Neuronal stem cell (in vitro differentiated cells): ENCODE measurements at regions not wholly inside any gene's neighbourhood (a gene's known extent, or its start where the extent isn't known, plus 50 kb on each side); places are given as distances from the start of the nearest gene placed in this dataset.

Source experiments
- DNase-seq: peaks from one replicate; pipeline ENCODE4 v3.0.0-alpha.2; 2013; ENCODE audit warnings: low spot score
- H2AFZ ChIP-seq: one replicate; pipeline ENCODE4 v1.6.1; 2013; ENCODE audit warnings: mild to moderate bottlenecking, low read length, inconsistent platforms
- H2AK5ac ChIP-seq: 2 replicates; pipeline ENCODE4 v1.6.1; 2013; ENCODE audit warnings: low read depth, mild to moderate bottlenecking, inconsistent platforms, low read length, moderate library complexity, mixed read lengths
- H2BK120ac ChIP-seq: 2 replicates; pipeline ENCODE4 v1.6.1; 2013; ENCODE audit warnings: low read depth, mild to moderate bottlenecking, inconsistent platforms, low read length, moderate library complexity, mixed read lengths
- H2BK12ac ChIP-seq: one replicate; pipeline ENCODE4 v1.6.1; 2013; ENCODE audit warnings: low read length, inconsistent platforms
- H2BK15ac ChIP-seq: 2 replicates; pipeline ENCODE4 v1.6.1; 2013; ENCODE audit warnings: mild to moderate bottlenecking, low read length, inconsistent platforms, mixed read lengths
- H2BK5ac ChIP-seq: one replicate; pipeline ENCODE4 v1.6.1; 2013; ENCODE audit warnings: inconsistent platforms, mild to moderate bottlenecking, low read length, moderate library complexity
- H3K14ac ChIP-seq: one replicate; pipeline ENCODE4 v1.6.1; 2013; ENCODE audit warnings: low read length, inconsistent platforms
- H3K18ac ChIP-seq: 2 replicates; pipeline ENCODE4 v1.6.1; 2013; ENCODE audit warnings: low read length, inconsistent platforms
- H3K23ac ChIP-seq: 2 replicates; pipeline ENCODE4 v1.6.1; 2013; ENCODE audit warnings: low read depth, mild to moderate bottlenecking, mixed read lengths, low read length, inconsistent platforms; ENCODE audit not compliant: poor library complexity
- H3K27ac ChIP-seq: replicated peaks from 3 replicates; pipeline ENCODE4 v1.5.1; 2013; ENCODE audit warnings: low read length, inconsistent platforms
- H3K27me3 ChIP-seq, 3 experiments: 2 replicates each; pipeline ENCODE4 v1.6.1; 2013; ENCODE audit warnings: low read length in 3 of 3, mild to moderate bottlenecking in 2 of 3, inconsistent platforms in 1 of 3, low read depth in 1 of 3, mixed read lengths in 1 of 3, moderate library complexity in 1 of 3; ENCODE audit not compliant: control insufficient read depth in 3 of 3, insufficient read depth in 3 of 3
- H3K36me3 ChIP-seq, 2 donors: replicated peaks in 1 of 2; 2 replicates each; pipeline ENCODE4 v1.6.1; 2013; ENCODE audit warnings: low read length in 2 of 2; ENCODE audit not compliant: control insufficient read depth in 2 of 2, insufficient read depth in 2 of 2
- H3K4ac ChIP-seq: 2 replicates; pipeline ENCODE4 v1.6.1; 2013; ENCODE audit warnings: inconsistent platforms, mild to moderate bottlenecking, low read length, moderate library complexity
- H3K4me1 ChIP-seq, 2 donors: 1 replicate in 1 of 2; 2 replicates in 1 of 2; pipeline ENCODE4 v1.6.1; 2013; ENCODE audit warnings: low read length in 2 of 2, low read depth in 1 of 2; ENCODE audit not compliant: control insufficient read depth in 2 of 2, insufficient read depth in 1 of 2
- H3K4me2 ChIP-seq: one replicate; pipeline ENCODE4 v1.6.1; 2013; ENCODE audit warnings: mild to moderate bottlenecking, low read length, inconsistent platforms; ENCODE audit not compliant: insufficient read depth, poor library complexity, severe bottlenecking
- H3K4me3 ChIP-seq, 2 donors: 2 replicates each; pipeline ENCODE4 v1.5.1; 2013; ENCODE audit warnings: low read length in 2 of 2, mild to moderate bottlenecking in 2 of 2, inconsistent platforms in 1 of 2, moderate library complexity in 1 of 2
- H3K79me1 ChIP-seq: one replicate; pipeline ENCODE4 v1.6.1; 2013; ENCODE audit warnings: low read depth, mild to moderate bottlenecking, inconsistent platforms, low read length, moderate library complexity
- H3K9ac ChIP-seq: one replicate; pipeline ENCODE4 v1.6.1; 2013; ENCODE audit warnings: mild to moderate bottlenecking, low read depth, low read length, inconsistent platforms; ENCODE audit not compliant: poor library complexity
- H3K9me3 ChIP-seq, 2 donors: replicated peaks in 1 of 2; 2 replicates each; pipeline versions ENCODE3 to v1.6.1; 2013; ENCODE audit warnings: low read length in 2 of 2, mild to moderate bottlenecking in 2 of 2, inconsistent platforms in 1 of 2, low read depth in 1 of 2, mixed read lengths in 1 of 2, moderate library complexity in 1 of 2; ENCODE audit not compliant: control insufficient read depth in 2 of 2, insufficient read depth in 1 of 2
- H4K8ac ChIP-seq: one replicate; pipeline ENCODE4 v1.6.1; 2013; ENCODE audit warnings: low read depth, mild to moderate bottlenecking, inconsistent platforms, low read length, moderate library complexity
- H4K91ac ChIP-seq: one replicate; pipeline ENCODE4 v1.6.1; 2013; ENCODE audit warnings: low read length, low read depth, mild to moderate bottlenecking, inconsistent platforms; ENCODE audit not compliant: poor library complexity
- WGBS, 2 donors: extraction: QIAGEN DNeasy Blood & Tissue Kit; methylation state at CpG; one replicate each; pipeline ENCODE4 v1.1.7; 2013; ENCODE audit warnings: missing lambda C conversion rate in 2 of 2, mixed read lengths in 1 of 2; ENCODE audit not compliant: insufficient read length in 2 of 2, insufficient replicate concordance in 1 of 2; ENCODE audit errors: extremely low coverage in 2 of 2; 5-methylcytosine and 5-hydroxymethylcytosine counted together

DNA sequence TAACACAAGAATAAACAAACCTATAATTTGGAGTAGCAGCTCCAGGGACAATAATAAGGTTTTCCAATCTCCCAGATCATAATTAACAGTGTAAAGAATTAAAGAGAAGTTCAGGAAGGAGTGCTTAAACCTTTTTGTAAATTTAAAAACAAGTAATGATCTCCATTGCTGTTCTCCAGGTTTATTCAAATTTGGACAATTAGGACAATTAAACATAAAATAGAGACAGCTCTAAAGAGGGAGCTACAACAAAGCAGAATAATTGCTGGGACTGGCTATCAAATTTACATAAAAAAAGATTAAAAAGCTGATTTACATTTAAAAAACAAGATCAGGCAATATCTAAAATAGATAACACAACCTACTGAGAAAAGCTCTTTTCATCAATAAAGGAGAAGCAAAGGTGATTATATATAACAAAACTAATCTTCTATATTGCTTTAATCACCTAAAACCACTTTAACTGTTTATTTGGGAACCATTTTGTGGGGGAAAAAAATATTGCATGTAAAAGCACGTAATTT lies 80.1 kb upstream of the CREB1 start:
- H2AFZ ChIP-seq: no peak overlapping the region
- no peak overlapping the region for H3K9ac ChIP-seq
- no peak overlapping the region for H3K4ac ChIP-seq
- no peak overlapping the region for H3K27ac ChIP-seq
- H3K79me1 ChIP-seq: no peaks in the 10 kb centered on the region
- no peak overlapping the region for H3K23ac ChIP-seq
- DNase-seq: no peak
- H3K36me3 ChIP-seq: no peaks in the 10 kb centered on the region
- no peak overlapping the region for H2BK12ac ChIP-seq
- peaks cover 0 to 5% of the 10 kb centered on the region in 2 donors for H3K9me3 ChIP-seq
- no peak overlapping the region for H2BK120ac ChIP-seq
- H2BK5ac ChIP-seq: no peak overlapping the region
- no peak overlapping the region for H3K14ac ChIP-seq
- no peak overlapping the region for H4K91ac ChIP-seq
- H3K4me1 ChIP-seq: no peaks in the 10 kb centered on the region
- H2AK5ac ChIP-seq: no peak overlapping the region
- no peak overlapping the region for H2BK15ac ChIP-seq
- no peak overlapping the region for H3K18ac ChIP-seq
- WGBS, 2 donors: no CpG with 5 or more reads among the region's 1 CpG
- no peak overlapping the region for H3K4me3 ChIP-seq
- no peak overlapping the region for H3K4me2 ChIP-seq
- no peaks in the 10 kb centered on the region for H3K27me3 ChIP-seq
- H4K8ac ChIP-seq: no peak overlapping the region

- Histone ChIP-seq H2BK120ac (no peak overlapping the region), H3K27ac (no peak overlapping the region), H3K27me3 (no peaks in the 10 kb centered on the region), H2BK12ac (no peak overlapping the region), H3K18ac (no peak overlapping the region), H3K4me2 (no peak overlapping the region), H3K79me1 (no peaks in the 10 kb centered on the region), H3K14ac (no peak overlapping the region), H2AFZ (no peak overlapping the region), H3K4me1 (no peaks in the 10 kb centered on the region), H2AK5ac (no peak overlapping the region), H3K23ac (no peak overlapping the region), H3K9me3 (peaks cover 0 to 5% of the 10 kb centered on the region in 2 donors), H3K4ac (no peak overlapping the region), H4K91ac (no peak overlapping the region), H3K4me3 (no peak overlapping the region), H3K36me3 (no peaks in the 10 kb centered on the region), H3K9ac (no peak overlapping the region), H4K8ac (no peak overlapping the region), H2BK5ac (no peak overlapping the region), H2BK15ac (no peak overlapping the region)
- WGBS, 2 donors: no CpG with 5 or more reads among the region's 1 CpG
- DNase-seq: no peak
These were observed 79.6 kb upstream of the CREB1 start for GRCh38 chr2:207450186-207450585.

DNA sequence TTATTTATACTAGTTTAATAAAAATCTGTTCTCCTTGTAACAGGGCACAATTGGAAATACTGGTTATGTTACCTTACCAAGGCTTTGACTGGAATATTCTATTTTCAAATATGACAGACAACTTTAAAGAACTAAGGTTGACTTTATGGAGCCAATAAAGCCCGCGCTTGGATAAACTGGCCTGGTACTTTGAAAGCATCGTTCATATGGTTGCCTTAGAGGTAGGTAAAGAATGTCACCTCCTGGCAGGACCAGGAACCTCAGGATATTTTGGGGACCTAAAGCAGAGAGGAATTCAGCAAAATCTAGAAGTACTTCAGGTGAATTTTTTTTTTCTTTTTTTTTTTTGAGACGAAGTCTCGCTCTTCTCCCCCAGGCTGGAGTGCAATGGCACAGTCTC lies 71.2 kb upstream of the CREB1 start:
- Histone ChIP-seq H3K9me3 (peaks cover 0 to 1% of the 10 kb centered on the region in 2 donors), H3K36me3 (no peaks in the 10 kb centered on the region), H3K79me1 (no peaks in the 10 kb centered on the region), H3K9ac (no peak overlapping the region), H2BK5ac (no peak overlapping the region), H2BK15ac (no peak overlapping the region), H3K27me3 (no peaks in the 10 kb centered on the region), H3K4me3 (no peak overlapping the region), H2BK12ac (no peak overlapping the region), H3K4me1 (no peaks in the 10 kb centered on the region), H4K91ac (no peak overlapping the region), H3K4ac (no peak overlapping the region), H3K18ac (no peak overlapping the region), H4K8ac (no peak overlapping the region), H2AK5ac (no peak overlapping the region), H3K23ac (no peak overlapping the region), H3K14ac (no peak overlapping the region), H3K27ac (no peak overlapping the region), H2BK120ac (no peak overlapping the region), H3K4me2 (no peak overlapping the region), H2AFZ (no peak overlapping the region)
- no CpG with 5 or more reads among the region's 5 CpGs for WGBS, 2 donors
- DNase-seq: no peak

DNA sequence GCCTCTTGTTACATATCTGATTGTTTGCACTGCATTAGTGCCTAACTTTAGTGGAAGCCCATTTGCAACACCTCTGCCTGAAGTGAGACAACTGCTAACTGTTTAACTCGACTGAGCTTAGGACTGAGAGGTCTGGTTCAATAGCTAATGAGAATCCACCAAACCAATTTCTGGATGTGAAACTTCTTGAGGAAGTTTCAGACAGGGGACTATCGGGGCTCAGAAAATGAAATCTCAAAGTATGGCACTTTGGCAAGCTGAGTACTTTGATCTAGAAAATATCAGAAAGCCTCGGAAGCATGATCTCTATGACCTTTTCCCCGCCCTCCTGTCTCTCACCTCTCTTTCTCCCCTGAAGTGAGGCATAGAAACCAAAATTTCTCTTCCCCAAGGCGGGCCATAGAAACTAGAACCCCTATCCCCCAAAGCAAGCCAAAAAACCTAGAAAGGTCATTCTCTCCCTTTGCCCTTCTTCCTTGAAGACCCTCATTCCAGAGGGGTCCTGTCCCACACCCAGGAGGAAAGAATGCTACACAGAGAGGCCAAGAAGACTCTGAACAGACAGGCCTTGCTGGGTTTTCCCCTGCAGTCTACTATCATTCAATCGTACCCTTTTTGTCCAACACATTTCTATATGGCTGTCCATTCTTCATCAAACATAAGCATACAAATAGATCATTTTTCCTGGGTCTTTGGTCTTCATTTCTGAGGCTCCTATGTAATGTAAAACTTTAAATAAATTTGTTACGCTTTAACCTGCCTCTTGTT lies 69.6 kb upstream of the CREB1 start:
- WGBS, 2 donors: no CpG with 5 or more reads among the region's 7 CpGs
- H3K9me3 ChIP-seq: no peaks in the 10 kb centered on the region
- no peaks in the 10 kb centered on the region for H3K36me3 ChIP-seq
- H3K27me3 ChIP-seq: no peaks in the 10 kb centered on the region
- H4K91ac ChIP-seq: no peak overlapping the region
- no peaks in the 10 kb centered on the region for H3K4me1 ChIP-seq
- H4K8ac ChIP-seq: no peak overlapping the region
- no peak overlapping the region for H3K4me2 ChIP-seq
- H3K23ac ChIP-seq: no peak overlapping the region
- H3K4ac ChIP-seq: no peak overlapping the region
- H3K18ac ChIP-seq: no peak overlapping the region
- no peak overlapping the region for H2AK5ac ChIP-seq
- H3K9ac ChIP-seq: no peak overlapping the region
- H2BK12ac ChIP-seq: no peak overlapping the region
- no peak overlapping the region for H2BK120ac ChIP-seq
- DNase-seq: no peak
- H3K79me1 ChIP-seq: no peaks in the 10 kb centered on the region
- no peak overlapping the region for H2AFZ ChIP-seq
- no peak overlapping the region for H2BK15ac ChIP-seq
- H3K27ac ChIP-seq: no peak overlapping the region
- no peak overlapping the region for H3K4me3 ChIP-seq
- H3K14ac ChIP-seq: no peak overlapping the region
- H2BK5ac ChIP-seq: no peak overlapping the region
